ENCODE measurements at regions not wholly inside any gene's neighbourhood (a gene's known extent, or its start where the extent isn't known, plus 50 kb on each side); places are given as distances from the start of the nearest gene placed in this dataset.

DNA sequence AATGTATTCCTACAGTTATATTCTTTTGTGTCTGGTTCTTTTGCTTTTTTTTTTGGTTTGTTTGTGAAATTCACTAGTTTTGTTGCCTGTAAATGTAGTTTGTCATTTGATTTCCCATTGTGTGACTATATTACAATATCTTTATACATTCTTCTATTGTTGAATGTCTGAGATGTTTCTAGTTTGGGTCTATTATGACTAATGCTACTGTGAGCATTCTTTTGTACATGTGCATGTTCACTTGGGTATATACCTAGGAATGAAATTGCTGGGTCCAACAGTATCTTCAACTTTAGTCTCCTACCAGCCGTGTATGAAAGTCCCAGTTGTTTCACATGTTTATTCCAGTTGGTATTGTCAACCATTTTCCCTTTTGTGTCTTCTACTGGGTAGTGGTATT lies 112.7 kb upstream of the RBMS1 start (continued):
- TF ChIP-seq GATA3 (IDR thresholded peaks at IDR 0.05; ENCODE audit: borderline replicate concordance) (no peak), FOSL2 (IDR thresholded peaks at IDR 0.05) (no peak), FOSL2 (CRISPR knock-in tag; IDR thresholded peaks at IDR 0.05) (no peak), RNF2 (IDR thresholded peaks at IDR 0.05; ENCODE audit: borderline replicate concordance, low read depth) (no peak), EP300 (IDR thresholded peaks at IDR 0.05) (no peak), HOXA7 (CRISPR knock-in tag; IDR thresholded peaks at IDR 0.05) (no peak)
- TF ChIP-seq, protein P1, sequence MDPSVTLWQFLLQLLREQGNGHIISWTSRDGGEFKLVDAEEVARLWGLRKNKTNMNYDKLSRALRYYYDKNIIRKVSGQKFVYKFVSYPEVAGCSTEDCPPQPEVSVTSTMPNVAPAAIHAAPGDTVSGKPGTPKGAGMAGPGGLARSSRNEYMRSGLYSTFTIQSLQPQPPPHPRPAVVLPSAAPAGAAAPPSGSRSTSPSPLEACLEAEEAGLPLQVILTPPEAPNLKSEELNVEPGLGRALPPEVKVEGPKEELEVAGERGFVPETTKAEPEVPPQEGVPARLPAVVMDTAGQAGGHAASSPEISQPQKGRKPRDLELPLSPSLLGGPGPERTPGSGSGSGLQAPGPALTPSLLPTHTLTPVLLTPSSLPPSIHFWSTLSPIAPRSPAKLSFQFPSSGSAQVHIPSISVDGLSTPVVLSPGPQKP (IDR thresholded peaks at IDR 0.05; ENCODE audit: low read depth, low read length) = no peak
- TF ChIP-seq, protein P2, sequence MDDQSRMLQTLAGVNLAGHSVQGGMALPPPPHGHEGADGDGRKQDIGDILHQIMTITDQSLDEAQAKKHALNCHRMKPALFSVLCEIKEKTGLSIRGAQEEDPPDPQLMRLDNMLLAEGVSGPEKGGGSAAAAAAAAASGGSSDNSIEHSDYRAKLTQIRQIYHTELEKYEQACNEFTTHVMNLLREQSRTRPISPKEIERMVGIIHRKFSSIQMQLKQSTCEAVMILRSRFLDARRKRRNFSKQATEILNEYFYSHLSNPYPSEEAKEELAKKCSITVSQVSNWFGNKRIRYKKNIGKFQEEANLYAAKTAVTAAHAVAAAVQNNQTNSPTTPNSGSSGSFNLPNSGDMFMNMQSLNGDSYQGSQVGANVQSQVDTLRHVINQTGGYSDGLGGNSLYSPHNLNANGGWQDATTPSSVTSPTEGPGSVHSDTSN (IDR thresholded peaks at IDR 0.05) = no peak
- TF ChIP-seq, protein P3, sequence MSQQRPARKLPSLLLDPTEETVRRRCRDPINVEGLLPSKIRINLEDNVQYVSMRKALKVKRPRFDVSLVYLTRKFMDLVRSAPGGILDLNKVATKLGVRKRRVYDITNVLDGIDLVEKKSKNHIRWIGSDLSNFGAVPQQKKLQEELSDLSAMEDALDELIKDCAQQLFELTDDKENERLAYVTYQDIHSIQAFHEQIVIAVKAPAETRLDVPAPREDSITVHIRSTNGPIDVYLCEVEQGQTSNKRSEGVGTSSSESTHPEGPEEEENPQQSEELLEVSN (IDR thresholded peaks at IDR 0.05; ENCODE audit: borderline replicate concordance, low read depth) = no peak
- TF ChIP-seq, protein P4, sequence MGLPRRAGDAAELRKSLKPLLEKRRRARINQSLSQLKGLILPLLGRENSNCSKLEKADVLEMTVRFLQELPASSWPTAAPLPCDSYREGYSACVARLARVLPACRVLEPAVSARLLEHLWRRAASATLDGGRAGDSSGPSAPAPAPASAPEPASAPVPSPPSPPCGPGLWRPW (IDR thresholded peaks at IDR 0.05) = no peak

DNA sequence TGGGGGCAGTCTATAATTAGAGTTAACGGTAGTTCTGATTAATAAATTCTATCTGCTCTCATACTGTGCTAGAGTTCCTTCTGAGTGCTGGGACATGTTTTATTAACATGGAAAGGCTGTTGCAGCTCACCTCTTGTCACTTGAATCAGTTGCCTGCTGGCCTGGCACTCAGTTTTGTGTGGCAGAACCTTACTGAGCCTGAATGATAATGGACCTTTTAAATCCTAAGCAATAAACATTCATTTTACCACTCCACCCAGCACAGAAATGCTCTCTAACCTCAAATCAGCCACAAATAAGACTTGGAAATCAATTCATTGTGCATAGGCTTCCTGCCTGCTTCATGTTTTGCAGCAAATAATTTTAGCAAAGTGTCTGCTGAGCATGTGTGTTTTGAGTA lies 115.0 kb upstream of the RBMS1 start:
- Histone ChIP-seq H3K9me3 (no peaks in the 10 kb centered on the region), H3K4me2 (no peak overlapping the region), H3K4me1 (peaks cover 16% of the 10 kb centered on the region), H3K27ac (no peak overlapping the region), H3K4me3 (no peak overlapping the region)
- no peak for TF ChIP-seq BHLHE40 (IDR thresholded peaks at IDR 0.05; ENCODE audit: low read depth, low read length)
- TF ChIP-seq RCOR1 (IDR thresholded peaks at IDR 0.05; ENCODE audit: low read depth, low read length) = no peak
- DNase-seq (ENCODE audit: low read depth in 1 of 2, low spot score in 1 of 2) (no peak), FAIRE-seq (no peak), ATAC-seq (no peak)
- 86% methylated on average over 1 of the region's 1 CpG for WGBS (ENCODE audit: missing lambda C conversion rate)
- POLR2A ChIA-PET = no interaction called here
- CTCF ChIA-PET = no interaction called here

DNA sequence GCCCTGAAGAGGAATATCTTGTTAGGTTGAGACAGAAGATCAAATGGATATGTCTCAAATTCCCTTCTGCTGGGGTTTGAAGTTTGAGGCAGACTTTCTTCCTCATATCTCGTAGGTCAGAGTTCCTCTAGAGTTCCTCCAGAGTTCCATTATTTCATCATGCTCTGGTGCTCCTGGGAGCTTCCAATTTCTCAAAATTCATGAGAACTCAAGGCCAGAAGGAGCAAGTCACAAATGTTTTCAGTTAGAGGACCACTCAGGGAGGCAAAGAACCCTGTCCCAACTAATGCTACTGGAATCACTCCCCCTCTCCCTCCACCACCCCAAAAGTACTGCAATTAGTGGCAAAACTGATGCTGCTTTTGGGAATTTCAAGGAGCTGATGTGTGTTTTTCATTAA lies 115.7 kb upstream of the RBMS1 start:
- Histone ChIP-seq H3K9me3 (no peaks in the 10 kb centered on the region), H3K4me2 (no peak overlapping the region), H3K4me1 (peaks cover 12% of the 10 kb centered on the region), H3K4me3 (no peak overlapping the region), H3K27ac (no peak overlapping the region)
- ChIA-PET POLR2A (no interaction called here), CTCF (no interaction called here)
- FAIRE-seq (no peak), ATAC-seq (no peak), DNase-seq (ENCODE audit: low read depth in 1 of 2, low spot score in 1 of 2) (no peak)
- WGBS (ENCODE audit: missing lambda C conversion rate) = 38% methylated on average over 1 of the region's 1 CpG
- TF ChIP-seq RNF2 (IDR thresholded peaks at IDR 0.05; ENCODE audit: borderline replicate concordance, low read depth) (no peak), CBX8 (IDR thresholded peaks at IDR 0.05) (no peak), HOXB5 (CRISPR knock-in tag; IDR thresholded peaks at IDR 0.05) (no peak), HOXB13 (CRISPR knock-in tag; IDR thresholded peaks at IDR 0.05; ENCODE audit: low read depth) (no peak)
- TF ChIP-seq, protein P2 (IDR thresholded peaks at IDR 0.05) = no peak

DNA sequence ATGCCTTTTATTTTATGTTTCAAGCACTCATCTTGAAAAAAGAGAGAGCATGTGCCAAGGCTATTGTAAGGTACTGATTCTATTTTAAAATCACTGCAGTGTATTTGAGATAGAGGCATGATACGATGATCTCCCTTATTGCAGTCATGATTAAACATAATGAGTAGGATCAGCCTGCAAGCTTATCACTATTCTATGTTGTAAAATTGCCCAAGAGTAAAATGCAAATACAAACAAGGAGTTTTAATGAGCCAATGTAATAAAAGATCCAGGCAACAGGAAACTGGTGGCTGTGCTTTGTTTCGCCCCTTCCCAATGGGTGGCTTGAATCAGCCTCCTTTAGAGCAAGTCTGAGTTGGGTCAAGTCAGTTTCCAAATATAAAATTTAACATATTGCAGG lies 116.4 kb upstream of the RBMS1 start:
- ATAC-seq = no peak
- H3K27ac ChIP-seq = no peak overlapping the region
- DNase-seq (ENCODE audit: low read depth in 1 of 2, low spot score in 1 of 2) = no peak
- FAIRE-seq = no peak
- WGBS (ENCODE audit: missing lambda C conversion rate) = 90% methylated on average over 2 of the region's 2 CpGs
- no peaks in the 10 kb centered on the region for H3K9me3 ChIP-seq
- TF ChIP-seq SREBF2 (IDR thresholded peaks at IDR 0.05) (no peak), FOXS1 (CRISPR knock-in tag; IDR thresholded peaks at IDR 0.05) (no peak), HEYL (CRISPR knock-in tag; IDR thresholded peaks at IDR 0.05) (no peak), KDM1A (IDR thresholded peaks at IDR 0.05; ENCODE audit: low read depth) (no peak), HOXB13 (CRISPR knock-in tag; IDR thresholded peaks at IDR 0.05; ENCODE audit: low read depth) (no peak)
- POLR2A ChIA-PET = no interaction called here
- CTCF ChIA-PET = no interaction called here
- no peak overlapping the region for H3K4me3 ChIP-seq
- H3K4me1 ChIP-seq = peaks cover 12% of the 10 kb centered on the region
- no peak overlapping the region for H3K4me2 ChIP-seq
